GM19324 (cell line): ENCODE measurements at regions not wholly inside any gene's neighbourhood (a gene's known extent, or its start where the extent isn't known, plus 50 kb on each side); places are given as distances from the start of the nearest gene placed in this dataset.
"Not testable (repeated sequence)": the region's sequence is repeated elsewhere in the genome, so short reads cannot be mapped to it uniquely, and the experiment has no call there.

Experiments
- ATAC-seq: cut with Tn5 transposase; IDR thresholded peaks from one replicate; pipeline ENCODE4 v1.9.1; 2021; ENCODE audit warnings: mild to moderate bottlenecking, moderate library complexity; ENCODE audit not compliant: unreplicated experiment, low FRiP score

- no peak for ATAC-seq
Measured at GRCh38 chr16:86877835-86878234, 299.5 kb downstream of the FOXL1 start.

DNA sequence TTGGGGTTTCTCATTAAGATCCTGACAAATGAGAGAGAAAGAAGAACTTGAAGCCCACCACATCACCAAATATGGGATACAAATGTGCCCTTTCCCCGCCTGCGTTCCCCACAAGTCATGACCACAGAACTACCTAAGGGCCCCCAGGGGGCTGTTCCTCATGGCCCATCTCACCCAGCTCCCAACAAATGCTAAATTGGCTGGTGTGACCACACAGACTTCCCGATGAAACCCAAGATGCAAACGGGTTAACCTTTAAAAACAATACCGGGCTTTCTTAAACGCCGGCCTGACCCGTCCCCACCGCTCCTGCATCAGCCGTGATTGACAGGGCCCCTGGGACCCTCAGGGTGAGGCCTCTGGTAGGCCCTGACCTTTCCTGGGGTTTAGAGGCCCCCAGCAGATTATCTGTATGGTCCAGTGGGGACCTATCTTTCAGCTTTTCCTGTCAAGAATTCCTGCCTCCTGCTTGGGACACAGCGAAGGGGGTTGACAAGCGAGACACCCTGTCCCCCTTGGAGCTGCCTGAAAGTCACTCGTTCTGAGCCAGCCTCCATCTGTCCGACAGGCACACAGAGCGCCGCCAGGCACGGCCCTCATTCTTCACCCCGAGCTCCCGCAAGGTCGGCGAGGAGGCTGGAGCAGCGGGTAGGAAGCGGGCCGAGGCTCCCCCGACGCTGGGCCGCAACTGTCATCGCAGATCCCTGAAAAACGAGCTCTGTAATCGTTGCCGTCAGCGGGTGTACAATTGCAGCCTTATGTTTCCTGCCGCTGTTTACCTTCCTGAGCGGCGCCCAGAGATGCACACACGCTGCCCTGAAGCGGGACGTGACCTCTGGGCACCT lies 300.1 kb downstream of the FOXL1 start:
- ATAC-seq, result no peak

- ATAC-seq, result no peak
Measured at GRCh38 chr16:86879268-86879667, 300.9 kb downstream of the FOXL1 start.

GRCh38 chr16:86880316-86881117 lies 302.2 kb downstream of the FOXL1 start:
- ATAC-seq, result no peak

DNA sequence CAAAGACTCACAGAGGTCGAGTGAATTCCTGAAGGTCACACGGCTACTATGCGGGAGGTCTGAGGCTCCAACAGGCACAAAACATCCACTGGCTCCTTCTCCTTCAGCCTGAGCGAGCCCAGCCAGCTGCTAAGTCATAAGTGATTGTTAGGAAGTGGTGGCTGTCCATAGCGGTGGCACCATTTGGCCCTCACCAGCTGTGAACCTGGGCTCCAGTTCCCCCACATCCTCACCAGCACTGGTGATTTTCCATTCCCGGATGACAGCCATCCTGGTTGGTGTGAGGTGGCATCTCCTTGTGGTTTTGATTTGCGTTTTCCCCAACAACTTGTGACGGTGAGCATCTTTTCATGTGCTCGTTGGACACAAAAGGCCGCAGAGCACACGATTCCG lies 302.8 kb downstream of the FOXL1 start:
- no peak for ATAC-seq

DNA sequence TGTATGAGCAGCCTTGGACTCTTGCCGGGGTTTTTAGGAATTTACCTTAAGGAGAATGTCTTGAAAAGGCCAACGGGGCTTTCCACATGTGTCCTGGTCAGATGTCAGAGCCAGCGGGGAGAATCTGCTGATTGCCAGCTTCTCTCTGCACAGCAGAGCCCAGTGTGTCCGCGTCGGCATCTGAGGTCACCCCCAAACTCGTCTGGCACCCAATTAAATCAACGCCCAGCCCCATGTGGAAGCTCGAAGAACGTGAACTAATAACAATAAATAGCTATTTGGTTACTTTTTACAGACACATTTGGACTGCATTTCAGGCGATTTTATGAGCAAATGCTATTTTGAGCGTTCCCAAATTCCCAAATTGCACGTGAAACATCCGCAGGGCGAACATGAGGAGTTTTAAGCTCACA lies 303.5 kb downstream of the FOXL1 start:
- ATAC-seq, result no peak

- ATAC-seq, result no peak
Measured at GRCh38 chr16:86882586-86883280, 304.4 kb downstream of the FOXL1 start.

DNA sequence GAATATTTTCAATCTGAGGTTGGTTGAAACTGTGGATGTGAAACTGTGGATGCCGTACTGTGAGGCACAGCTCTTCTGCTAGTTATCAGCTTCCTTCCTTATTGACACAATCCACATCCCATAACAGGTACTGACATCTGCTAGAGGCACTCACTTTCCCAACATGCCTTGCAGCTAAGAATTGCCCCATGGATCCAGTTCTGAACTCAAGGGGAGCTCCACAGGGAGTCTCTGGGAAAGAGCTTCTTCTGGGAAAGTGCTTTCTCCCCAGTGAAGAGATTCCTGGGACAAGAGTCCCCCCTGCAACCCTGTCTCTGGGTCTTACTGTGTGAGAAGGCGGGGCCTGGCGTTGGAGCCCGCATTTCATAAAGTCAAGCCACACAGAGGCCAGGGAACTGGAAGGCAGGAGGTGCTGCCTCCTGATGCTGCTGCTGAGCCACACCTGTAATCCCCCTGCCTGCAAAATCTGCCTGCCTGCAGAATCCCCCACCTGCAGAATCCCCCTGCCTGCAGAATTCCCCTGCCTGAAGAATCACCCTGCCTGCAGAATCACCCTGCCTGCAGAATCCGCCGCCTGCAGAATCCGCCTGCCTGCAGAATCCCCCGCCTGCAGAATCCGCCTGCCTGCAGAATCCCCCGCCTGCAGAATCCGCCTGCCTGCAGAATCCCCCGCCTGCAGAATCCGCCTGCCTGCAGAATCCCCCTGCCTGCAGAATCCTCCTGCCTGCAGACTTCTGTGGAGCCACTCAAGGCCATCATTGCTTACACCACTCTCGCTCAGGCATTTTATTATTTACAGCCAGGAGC lies 305.4 kb downstream of the FOXL1 start:
- no peak for ATAC-seq

- no peak for ATAC-seq
Measured at GRCh38 chr16:86884390-86884650, 306.0 kb downstream of the FOXL1 start.

- no peak for ATAC-seq
Measured at GRCh38 chr16:86885139-86885538, 306.8 kb downstream of the FOXL1 start.

DNA sequence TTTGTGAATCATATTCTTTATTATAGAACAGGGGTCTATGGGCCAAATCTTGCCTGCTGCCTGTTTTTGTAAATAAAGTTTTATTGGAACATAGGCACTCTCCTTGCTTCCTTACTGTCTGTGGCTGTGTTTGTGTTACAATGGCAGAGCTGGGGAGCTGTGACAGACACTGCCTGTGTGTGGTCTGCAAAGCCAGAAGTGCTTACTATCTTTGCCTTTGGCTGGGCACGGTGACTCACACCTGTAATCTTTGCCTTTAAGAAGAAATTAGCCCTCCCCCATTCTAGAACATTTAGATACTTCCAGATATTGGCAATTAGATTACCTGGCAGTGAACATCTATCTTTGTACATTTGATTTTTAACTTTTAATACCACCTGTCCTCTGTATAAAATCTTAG lies 308.3 kb downstream of the FOXL1 start:
- no peak for ATAC-seq

GRCh38 chr16:86887416-86887815 lies 309.1 kb downstream of the FOXL1 start:
- ATAC-seq, result no peak

GRCh38 chr16:86888231-86889053 lies 310.1 kb downstream of the FOXL1 start:
- no peak for ATAC-seq

- not testable (repeated sequence) for ATAC-seq
Measured at GRCh38 chr16:86889054-86889366, 310.7 kb downstream of the FOXL1 start.

- no peak for ATAC-seq
Measured at GRCh38 chr16:86889974-86890373, 311.6 kb downstream of the FOXL1 start.

DNA sequence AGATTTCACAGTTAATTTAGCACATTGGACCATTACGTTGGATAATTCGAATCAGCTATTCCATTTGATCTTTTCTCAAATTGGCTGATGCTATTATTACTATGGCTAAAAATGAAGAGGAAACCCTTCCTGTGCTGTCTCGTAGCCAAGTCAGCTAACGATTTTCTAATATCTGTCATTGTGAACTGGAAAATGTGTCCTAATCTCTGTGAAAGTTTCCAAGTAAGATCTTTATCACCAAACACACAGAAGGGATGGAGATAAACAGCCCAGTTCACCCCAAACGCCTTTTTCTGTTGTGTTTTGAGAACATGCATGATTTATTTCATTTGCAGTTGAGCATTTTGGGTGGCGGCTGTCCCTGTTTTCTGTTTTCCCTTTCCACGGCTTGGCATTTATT lies 312.8 kb downstream of the FOXL1 start:
- ATAC-seq, result no peak

- ATAC-seq, result no peak
Measured at GRCh38 chr16:86891631-86892030, 313.3 kb downstream of the FOXL1 start.

DNA sequence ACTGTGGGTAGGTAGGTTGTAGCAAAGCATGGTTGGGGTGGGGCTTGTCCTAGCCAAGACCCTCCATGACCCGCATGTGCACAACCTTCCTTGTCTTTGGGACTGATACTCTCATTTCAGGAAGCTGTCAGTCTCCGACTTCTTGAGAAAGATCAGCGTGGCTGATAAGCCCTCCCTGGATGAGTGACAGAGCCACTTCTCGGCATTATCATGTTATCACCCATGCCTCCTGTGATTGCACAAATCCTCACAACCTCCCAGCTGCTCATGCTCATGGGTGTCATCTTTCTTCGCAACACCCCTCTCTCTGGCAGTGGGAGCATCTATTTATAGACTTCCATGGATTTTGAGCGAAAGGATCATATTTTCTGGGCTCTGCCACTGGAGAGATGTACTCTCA lies 314.2 kb downstream of the FOXL1 start:
- no peak for ATAC-seq

- no peak for ATAC-seq
Measured at GRCh38 chr16:86893506-86893905, 315.2 kb downstream of the FOXL1 start.

DNA sequence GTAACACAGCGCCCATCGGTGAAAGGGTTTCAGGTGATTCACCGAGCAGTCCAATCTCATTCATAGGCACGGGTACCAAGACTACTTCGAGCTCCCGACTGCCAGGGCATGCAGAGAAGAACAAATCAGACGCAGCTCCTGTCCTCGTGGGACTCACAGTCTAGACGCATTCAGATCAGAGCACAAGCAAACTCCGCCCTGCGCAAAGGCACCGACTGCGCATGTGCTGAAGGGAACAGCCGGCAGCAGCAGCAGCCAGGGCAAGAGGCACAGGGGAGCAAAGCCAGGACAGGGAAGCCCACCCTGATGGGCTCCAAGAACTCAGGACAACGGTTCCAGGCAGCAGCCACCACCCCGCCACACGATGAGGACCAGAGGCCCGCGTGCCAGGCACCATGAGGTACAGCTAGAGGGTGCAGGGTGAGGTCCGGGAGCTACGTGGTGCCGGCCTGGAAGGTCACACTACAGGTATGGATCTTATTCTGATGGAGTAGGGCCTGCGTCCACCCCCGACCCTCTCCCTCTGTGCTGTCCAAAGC lies 315.7 kb downstream of the FOXL1 start:
- ATAC-seq, result no peak
